ENCODE measurements at regions not wholly inside any gene's neighbourhood (a gene's known extent, or its start where the extent isn't known, plus 50 kb on each side); places are given as distances from the start of the nearest gene placed in this dataset.

DNA sequence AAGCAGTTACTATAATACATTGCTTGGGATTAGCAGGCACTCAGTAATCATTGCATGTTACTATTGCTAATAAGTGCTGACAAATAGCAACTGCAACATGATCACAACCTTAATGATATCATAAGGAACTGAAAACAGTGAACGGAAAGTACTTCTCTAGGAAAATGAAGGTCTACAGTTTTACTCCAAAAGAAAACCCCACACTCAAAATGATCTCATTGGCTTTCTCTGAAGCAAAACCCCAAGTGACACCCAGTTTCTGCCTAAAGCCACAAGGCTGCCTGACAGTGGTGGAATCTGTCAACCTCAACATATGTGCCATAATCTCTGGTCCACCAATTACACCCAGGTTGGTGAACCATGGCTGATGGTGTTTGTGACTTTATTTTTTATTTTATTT is 137.6 kb downstream of the PTGER3 start:
- DNase-seq (ENCODE audit: low read depth): no peak
- no peak overlapping the region for H3K4me3 ChIP-seq (ENCODE audit: low read length)
- TF ChIP-seq, protein P1, sequence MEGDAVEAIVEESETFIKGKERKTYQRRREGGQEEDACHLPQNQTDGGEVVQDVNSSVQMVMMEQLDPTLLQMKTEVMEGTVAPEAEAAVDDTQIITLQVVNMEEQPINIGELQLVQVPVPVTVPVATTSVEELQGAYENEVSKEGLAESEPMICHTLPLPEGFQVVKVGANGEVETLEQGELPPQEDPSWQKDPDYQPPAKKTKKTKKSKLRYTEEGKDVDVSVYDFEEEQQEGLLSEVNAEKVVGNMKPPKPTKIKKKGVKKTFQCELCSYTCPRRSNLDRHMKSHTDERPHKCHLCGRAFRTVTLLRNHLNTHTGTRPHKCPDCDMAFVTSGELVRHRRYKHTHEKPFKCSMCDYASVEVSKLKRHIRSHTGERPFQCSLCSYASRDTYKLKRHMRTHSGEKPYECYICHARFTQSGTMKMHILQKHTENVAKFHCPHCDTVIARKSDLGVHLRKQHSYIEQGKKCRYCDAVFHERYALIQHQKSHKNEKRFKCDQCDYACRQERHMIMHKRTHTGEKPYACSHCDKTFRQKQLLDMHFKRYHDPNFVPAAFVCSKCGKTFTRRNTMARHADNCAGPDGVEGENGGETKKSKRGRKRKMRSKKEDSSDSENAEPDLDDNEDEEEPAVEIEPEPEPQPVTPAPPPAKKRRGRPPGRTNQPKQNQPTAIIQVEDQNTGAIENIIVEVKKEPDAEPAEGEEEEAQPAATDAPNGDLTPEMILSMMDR (conservative IDR thresholded peaks at IDR 0.05; ENCODE audit: low read length): no peak

DNA sequence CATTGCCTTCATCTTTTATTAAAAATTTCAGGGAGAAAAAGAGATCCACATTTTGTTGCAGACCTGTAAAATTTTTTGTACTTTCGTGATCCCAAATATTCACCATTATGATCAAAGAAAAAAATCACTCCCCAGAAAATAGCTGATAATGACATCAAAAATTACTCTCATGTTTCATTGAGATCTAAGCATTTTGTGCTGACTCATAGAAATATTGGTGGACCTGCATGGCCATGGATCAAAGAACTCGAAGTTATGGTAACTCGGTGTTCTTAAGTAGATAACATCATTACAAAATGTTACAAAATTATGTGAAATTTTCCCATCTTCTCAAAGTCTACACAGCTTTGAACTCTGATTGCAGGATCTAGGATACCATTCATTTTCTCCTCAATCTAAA is 135.8 kb downstream of the PTGER3 start:
- TF ChIP-seq, protein P1 (conservative IDR thresholded peaks at IDR 0.05; ENCODE audit: low read length): no peak
- DNase-seq (ENCODE audit: low read depth): no peak
- H3K4me3 ChIP-seq (ENCODE audit: low read length): no peak overlapping the region

DNA sequence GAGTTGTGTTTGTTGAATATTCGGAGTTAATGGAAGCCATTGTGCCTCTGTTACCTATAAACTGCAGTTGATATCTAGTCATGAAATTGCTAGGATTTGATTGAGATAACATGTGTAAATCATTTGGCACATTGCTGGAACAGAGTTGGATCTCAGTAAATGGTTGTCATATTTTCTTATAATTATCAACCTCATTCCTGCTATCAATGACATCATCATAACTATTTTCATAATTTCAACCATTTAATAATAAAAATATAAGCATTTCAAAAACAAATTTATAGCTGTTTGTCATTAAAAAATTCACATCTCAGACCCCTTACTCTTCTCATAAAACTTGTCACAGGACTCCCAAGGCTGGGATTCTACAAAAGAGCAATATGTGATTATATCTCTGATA is 133.4 kb downstream of the PTGER3 start:
- DNase-seq (ENCODE audit: low read depth): no peak
- no peak overlapping the region for H3K4me3 ChIP-seq (ENCODE audit: low read length)
- TF ChIP-seq, protein P1 (conservative IDR thresholded peaks at IDR 0.05; ENCODE audit: low read length): no peak

DNA sequence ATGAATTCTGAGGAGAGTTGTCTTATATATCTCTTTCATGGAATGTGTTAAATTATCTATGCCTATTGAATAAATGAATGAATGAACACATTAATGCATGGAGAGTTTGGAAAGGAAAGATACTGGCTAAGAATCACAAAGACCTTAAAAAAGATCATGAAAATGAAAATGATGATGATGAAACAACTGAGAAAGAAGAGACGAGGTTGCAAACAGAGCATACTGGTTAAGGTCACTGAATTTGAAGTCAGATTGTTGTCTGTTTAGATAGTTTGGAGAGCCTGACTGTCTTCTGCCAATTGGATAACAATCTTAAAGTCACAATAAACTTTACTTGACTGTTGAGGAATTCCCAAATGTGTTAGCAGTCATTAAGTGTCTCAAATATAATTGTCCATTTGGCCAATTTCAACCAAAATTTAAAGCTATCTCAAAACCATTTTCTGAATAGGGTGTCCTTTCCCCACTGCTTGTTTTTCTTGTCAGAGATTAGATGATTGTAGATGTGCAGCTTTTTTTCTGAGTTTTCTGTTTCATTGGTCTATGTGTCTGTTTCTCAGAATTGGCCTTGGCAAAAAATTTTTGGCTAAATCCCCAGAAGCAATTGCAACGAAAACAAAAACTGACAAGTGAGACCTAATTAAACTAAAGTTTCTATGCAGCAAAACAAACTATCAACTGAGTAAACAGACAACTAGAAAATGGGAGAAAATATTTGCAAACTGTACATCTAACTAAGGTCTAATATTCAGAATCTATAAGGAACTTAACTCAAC is 132.2 kb downstream of the PTGER3 start:
- no peak for DNase-seq (ENCODE audit: low read depth)
- H3K4me3 ChIP-seq (ENCODE audit: low read length): no peak overlapping the region
- TF ChIP-seq, protein P1 (conservative IDR thresholded peaks at IDR 0.05; ENCODE audit: low read length): no peak

DNA sequence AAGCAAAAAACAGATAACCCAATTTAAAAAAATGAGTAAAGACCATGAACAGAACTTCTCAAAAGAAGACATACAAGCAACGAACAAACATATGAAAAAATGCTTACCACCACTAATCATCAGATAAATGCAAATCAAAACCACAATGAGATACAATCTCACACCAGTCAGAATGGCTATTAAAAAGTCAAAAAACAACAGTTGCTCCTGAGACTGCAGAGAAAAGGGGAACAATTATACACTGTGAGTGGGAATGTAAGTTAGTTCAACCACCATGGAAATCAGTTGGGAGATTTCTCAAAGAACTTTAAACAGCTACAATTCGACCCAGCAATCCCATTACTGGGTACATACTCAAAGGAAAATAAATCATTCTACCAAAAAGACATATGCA is 131.6 kb downstream of the PTGER3 start:
- TF ChIP-seq, protein P1 (conservative IDR thresholded peaks at IDR 0.05; ENCODE audit: low read length): no peak
- DNase-seq (ENCODE audit: low read depth): no peak
- no peak overlapping the region for H3K4me3 ChIP-seq (ENCODE audit: low read length)

DNA sequence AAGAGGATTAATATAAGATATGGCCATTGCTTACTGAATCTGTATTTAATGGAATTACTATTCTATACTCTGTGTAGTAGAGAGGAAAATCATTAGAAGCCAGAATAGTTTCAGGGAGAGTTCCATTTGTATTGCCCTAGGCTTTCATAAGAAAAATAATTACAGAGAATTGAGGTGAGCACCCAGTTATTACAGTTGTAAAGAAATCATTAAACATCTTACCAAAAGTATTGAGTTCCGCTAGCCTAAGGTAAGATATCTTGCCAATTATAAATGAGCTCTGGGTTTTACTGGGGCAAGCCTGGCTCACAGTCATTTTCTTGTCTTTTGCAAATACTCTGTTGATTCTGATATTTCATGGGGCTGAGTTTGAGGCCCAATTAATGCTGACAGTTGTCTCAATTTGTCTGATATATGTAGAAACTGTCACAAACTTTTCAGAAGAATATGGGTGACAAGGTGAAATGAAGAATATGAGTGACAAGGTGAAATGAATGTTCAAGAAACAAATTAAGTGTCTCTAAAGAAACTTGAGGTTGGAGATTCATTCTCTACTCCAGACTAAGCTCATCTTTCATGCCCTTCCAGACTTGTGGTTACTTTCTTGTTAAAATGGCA is 127.8 kb downstream of the PTGER3 start:
- TF ChIP-seq, protein P1 (conservative IDR thresholded peaks at IDR 0.05; ENCODE audit: low read length): no peak
- H3K4me3 ChIP-seq (ENCODE audit: low read length): no peak overlapping the region
- no peak for DNase-seq (ENCODE audit: low read depth)

All from AG10803 (cell line).